HG03565 (cell line): ENCODE measurements at regions not wholly inside any gene's neighbourhood (a gene's known extent, or its start where the extent isn't known, plus 50 kb on each side); places are given as distances from the start of the nearest gene placed in this dataset.
"Not testable (repeated sequence)": the region's sequence is repeated elsewhere in the genome, so short reads cannot be mapped to it uniquely, and the experiment has no call there.

Source experiments
- ATAC-seq: cut with Tn5 transposase; IDR thresholded peaks from one replicate; pipeline ENCODE4 v1.9.1; 2021; ENCODE audit warnings: mild to moderate bottlenecking, moderate library complexity; ENCODE audit not compliant: unreplicated experiment

GRCh38 chr6:27132532-27133280 is 114.8 kb upstream of the PRSS16 start:
- ATAC-seq = peak; percentile 76

GRCh38 chr6:27133281-27134227 is 113.9 kb upstream of the PRSS16 start:
- no peak for ATAC-seq

GRCh38 chr6:27135087-27135657 is 112.3 kb upstream of the PRSS16 start:
- ATAC-seq = no peak

GRCh38 chr6:27136077-27136644 is 111.3 kb upstream of the PRSS16 start:
- ATAC-seq = no peak

- no peak for ATAC-seq
Measured at GRCh38 chr6:27136978-27137814, 110.3 kb upstream of the PRSS16 start.

GRCh38 chr6:27138406-27138805 is 109.1 kb upstream of the PRSS16 start:
- no peak for ATAC-seq

- peak; percentile 42 for ATAC-seq
Measured at GRCh38 chr6:27138837-27139755, 108.4 kb upstream of the PRSS16 start.

GRCh38 chr6:27139756-27140579 is 107.5 kb upstream of the PRSS16 start:
- ATAC-seq = no peak

- ATAC-seq = no peak
Measured at GRCh38 chr6:27140999-27141528, 106.4 kb upstream of the PRSS16 start.

GRCh38 chr6:27141529-27142015 is 105.9 kb upstream of the PRSS16 start:
- no peak for ATAC-seq

- ATAC-seq = not testable (repeated sequence)
Measured at GRCh38 chr6:27143020-27143388, 104.5 kb upstream of the PRSS16 start.

GRCh38 chr6:27143474-27144026 is 104.0 kb upstream of the PRSS16 start:
- ATAC-seq = no peak

GRCh38 chr6:27144740-27145079 is 102.8 kb upstream of the PRSS16 start:
- no peak for ATAC-seq

GRCh38 chr6:27145731-27146455 is 101.6 kb upstream of the PRSS16 start:
- ATAC-seq = no peak

GRCh38 chr6:27146456-27146705 is 101.1 kb upstream of the PRSS16 start:
- not testable (repeated sequence) for ATAC-seq

- ATAC-seq = peak; percentile 77
Measured at GRCh38 chr6:27146706-27147505, 100.6 kb upstream of the PRSS16 start.

- ATAC-seq = no peak
Measured at GRCh38 chr6:27148404-27148795, 99.1 kb upstream of the PRSS16 start.
